ENCODE measurements at regions not wholly inside any gene's neighbourhood (a gene's known extent, or its start where the extent isn't known, plus 50 kb on each side); places are given as distances from the start of the nearest gene placed in this dataset.

GRCh38 chr13:47112205-47112902, 215.5 kb upstream of the HTR2A start:
- H3K4me1 Mint-ChIP-seq: peaks cover 19% of the 10 kb centered on the region
- no peak overlapping the region for H3K27ac Mint-ChIP-seq (ENCODE audit: unreplicated experiment)
- H3K4me3 Mint-ChIP-seq: no peak overlapping the region

GRCh38 chr13:47111499-47111898, 214.6 kb upstream of the HTR2A start:
- Mint-ChIP-seq H3K27me3 (ENCODE audit: low read depth) (no peaks in the 10 kb centered on the region), H3K9me3 (no peaks in the 10 kb centered on the region), H3K4me3 (no peak overlapping the region), H3K36me3 (ENCODE audit: low read depth) (no peaks in the 10 kb centered on the region), H3K27ac (ENCODE audit: unreplicated experiment) (no peak overlapping the region), H3K4me1 (peaks cover 24% of the 10 kb centered on the region)
- no peak for TF ChIP-seq CTCF (conservative IDR thresholded peaks at IDR 0.05)
- no peak for DNase-seq (ENCODE audit: low read depth, low spot score)

More at GRCh38 chr13:47112205-47112902, 215.5 kb upstream of the HTR2A start:
- Mint-ChIP-seq H3K36me3 (ENCODE audit: low read depth) (no peaks in the 10 kb centered on the region), H3K27me3 (ENCODE audit: low read depth) (no peaks in the 10 kb centered on the region), H3K9me3 (no peaks in the 10 kb centered on the region)
- TF ChIP-seq CTCF (conservative IDR thresholded peaks at IDR 0.05): no peak
- DNase-seq (ENCODE audit: low read depth, low spot score): no peak

- Mint-ChIP-seq H3K36me3 (ENCODE audit: low read depth) (no peaks in the 10 kb centered on the region), H3K4me1 (peaks cover 26% of the 10 kb centered on the region), H3K4me3 (no peak overlapping the region), H3K27me3 (ENCODE audit: low read depth) (no peaks in the 10 kb centered on the region), H3K9me3 (no peaks in the 10 kb centered on the region), H3K27ac (ENCODE audit: unreplicated experiment) (no peak overlapping the region)
- DNase-seq (ENCODE audit: low read depth, low spot score): no peak
- no peak for TF ChIP-seq CTCF (conservative IDR thresholded peaks at IDR 0.05)
Observed at GRCh38 chr13:47110833-47111240, 214.0 kb upstream of the HTR2A start.

- Mint-ChIP-seq H3K4me3 (no peak overlapping the region), H3K36me3 (ENCODE audit: low read depth) (no peaks in the 10 kb centered on the region), H3K4me1 (peaks cover 26% of the 10 kb centered on the region), H3K27ac (ENCODE audit: unreplicated experiment) (peak overlapping the region; percentile 40), H3K9me3 (no peaks in the 10 kb centered on the region), H3K27me3 (ENCODE audit: low read depth) (no peaks in the 10 kb centered on the region)
- no peak for DNase-seq (ENCODE audit: low read depth, low spot score)
- TF ChIP-seq CTCF (conservative IDR thresholded peaks at IDR 0.05): no peak
Observed at GRCh38 chr13:47110141-47110540, 213.3 kb upstream of the HTR2A start.

GRCh38 chr13:47109028-47109427, 212.2 kb upstream of the HTR2A start:
- TF ChIP-seq CTCF (conservative IDR thresholded peaks at IDR 0.05): no peak
- no peaks in the 10 kb centered on the region for H3K36me3 Mint-ChIP-seq (ENCODE audit: low read depth)
- no peak for DNase-seq (ENCODE audit: low read depth, low spot score)
- peaks cover 24% of the 10 kb centered on the region for H3K4me1 Mint-ChIP-seq
- H3K27me3 Mint-ChIP-seq (ENCODE audit: low read depth): no peaks in the 10 kb centered on the region
- no peak overlapping the region for H3K4me3 Mint-ChIP-seq
- H3K9me3 Mint-ChIP-seq: peaks cover under 1% of the 10 kb centered on the region
- H3K27ac Mint-ChIP-seq (ENCODE audit: unreplicated experiment): no peak overlapping the region

Data from neural crest cell (in vitro differentiated cells).